A549 (cell line): ENCODE measurements at regions not wholly inside any gene's neighbourhood (a gene's known extent, or its start where the extent isn't known, plus 50 kb on each side); places are given as distances from the start of the nearest gene placed in this dataset.
"Not testable (repeated sequence)": the region's sequence is repeated elsewhere in the genome, so short reads cannot be mapped to it uniquely, and the experiment has no call there.

Experiments
- ATAC-seq, 2 experiments: fragments of 200-7000 bp in 1 of 2; fragments of >200 bp in 1 of 2; cut with Nextera tagmentation in 1 of 2; cut with Tn5 transposase in 1 of 2; 3 replicates each; pipeline versions ENCODE4 v1.8.0 to v1.9.1; 2018 to 2020; ENCODE audit warnings: mild to moderate bottlenecking in 1 of 2, moderate library complexity in 1 of 2
- CTCF ChIA-PET: fragments of 300-600 bp; sonication (Branson Sonifier 250); formaldehyde crosslinking; extraction: SDS; loops from one replicate; lab custom pipeline; 2021; ENCODE audit warnings: antibody characterized with exemption, inconsistent platforms; lab: Yijun Ruan, JAX
- POLR2A ChIA-PET: fragments of 350-600 bp; formaldehyde crosslinking; extraction: SDS; loops from one replicate; lab custom pipeline; 2021; ENCODE audit warnings: antibody characterized with exemption, inconsistent platforms; lab: Yijun Ruan, JAX
- DNase-seq, 2 experiments: peaks; one replicate each; pipeline versions ENCODE4 v3.0.0 to v3.0.0-alpha.2; 2011 to 2016; ENCODE audit warnings: low read depth in 1 of 2, low spot score in 1 of 2
- FAIRE-seq: peaks from 2 replicates; lab custom pipeline; 2011; peaks lifted over from hg19 to GRCh38; lab: Jason Lieb, UNC
- H3K27ac ChIP-seq, 2 experiments: fragments of >200 bp; sonication (Bioruptor Twin); formaldehyde crosslinking; 3 replicates each; pipeline ENCODE4 v1.5.1; 2016 to 2017
- H3K4me1 ChIP-seq: fragments of >200 bp; sonication (Bioruptor Twin); formaldehyde crosslinking; 3 replicates; pipeline ENCODE4 v1.6.1; 2016
- H3K4me2 ChIP-seq: fragments of >200 bp; sonication (Bioruptor Twin); formaldehyde crosslinking; 3 replicates; pipeline ENCODE4 v1.6.1; 2016
- H3K4me3 ChIP-seq: fragments of >200 bp; sonication (Bioruptor Twin); formaldehyde crosslinking; 3 replicates; pipeline ENCODE4 v1.5.1; 2016
- H3K9me3 ChIP-seq: fragments of >200 bp; sonication (Bioruptor Twin); formaldehyde crosslinking; 3 replicates; pipeline ENCODE4 v1.6.1; 2016
- CBX8 ChIP-seq: fragments of 200-600 bp; sonication (generic); IDR thresholded peaks from 2 replicates; pipeline ENCODE4 v1.6.1; 2016
- EHF ChIP-seq: fragments of 250-450 bp; sonication (Bioruptor Pico); IDR thresholded peaks from 2 replicates; pipeline ENCODE4 v1.5.0; 2020; ENCODE audit warnings: mild to moderate bottlenecking
- HDAC2 ChIP-seq: fragments of 200-600 bp; sonication (generic); IDR thresholded peaks from 2 replicates; pipeline ENCODE4 v1.6.1; 2016
- HEYL ChIP-seq: fragments of 250-450 bp; sonication (Bioruptor Pico); IDR thresholded peaks from 2 replicates; pipeline ENCODE4 v1.8.0; 2021; ENCODE audit warnings: mild to moderate bottlenecking, moderate library complexity
- HOXB13 ChIP-seq: fragments of 250-450 bp; sonication (Bioruptor Pico); IDR thresholded peaks from 2 replicates; pipeline ENCODE4 v1.5.0; 2020; ENCODE audit warnings: low read depth, mild to moderate bottlenecking, moderate library complexity
- MYC ChIP-seq: IDR thresholded peaks from 2 replicates; pipeline ENCODE4 v1.6.1; 2012; ENCODE audit warnings: mild to moderate bottlenecking, inconsistent platforms, low read length, improper control_type of control experiment, borderline replicate concordance
- NFE2L2 ChIP-seq: fragments of 150-350 bp; conservative IDR thresholded peaks from 2 replicates; pipeline ENCODE4 v1.6.1; 2014; ENCODE audit warnings: low read length
- NR3C1 ChIP-seq: fragments of >200 bp; sonication (Bioruptor Twin); formaldehyde crosslinking; IDR thresholded peaks from 3 replicates; pipeline ENCODE4 v1.6.1; 2017
- PHF8 ChIP-seq: fragments of 200-600 bp; sonication (generic); IDR thresholded peaks from 2 replicates; pipeline ENCODE4 v1.6.1; 2016; ENCODE audit warnings: low read depth, mild to moderate bottlenecking, antibody characterized with exemption, moderate library complexity, borderline replicate concordance
- RAD21 ChIP-seq, 2 experiments: fragments of >200 bp in 1 of 2; sonication (Bioruptor Twin) in 1 of 2; formaldehyde crosslinking in 1 of 2; IDR thresholded peaks in 1 of 2; conservative IDR thresholded peaks in 1 of 2; 2 replicates in 1 of 2; 3 replicates in 1 of 2; pipeline ENCODE4 v1.6.1; 2012 to 2018; ENCODE audit warnings: inconsistent platforms in 1 of 2
- RARB ChIP-seq: fragments of 250-450 bp; sonication (Bioruptor Pico); IDR thresholded peaks from 2 replicates; pipeline ENCODE4 v1.8.0; 2021; ENCODE audit warnings: mild to moderate bottlenecking, moderate library complexity
- RCOR1 ChIP-seq: fragments of 150-350 bp; IDR thresholded peaks from 2 replicates; pipeline ENCODE4 v1.6.1; 2014; ENCODE audit warnings: antibody characterized with exemption, low read length, low read depth
- RNF2 ChIP-seq: fragments of 200-600 bp; sonication (generic); IDR thresholded peaks from 2 replicates; pipeline ENCODE4 v1.6.1; 2016; ENCODE audit warnings: low read depth, mild to moderate bottlenecking, antibody characterized with exemption, moderate library complexity, borderline replicate concordance
- TP53 ChIP-seq: fragments of 250-450 bp; sonication (Bioruptor Pico); IDR thresholded peaks from 2 replicates; pipeline ENCODE4 v1.5.0; 2021; ENCODE audit warnings: mild to moderate bottlenecking, moderate library complexity
- ZFP36 ChIP-seq: fragments of 450-650 bp; IDR thresholded peaks from 2 replicates; pipeline ENCODE4 v1.6.1; 2014; ENCODE audit warnings: borderline replicate concordance; ENCODE audit not compliant: partially characterized antibody
- WGBS: methylation state at CpG from one replicate; pipeline ENCODE4 v1.1.6; 2017; ENCODE audit errors: missing lambda C conversion rate; 5-methylcytosine and 5-hydroxymethylcytosine counted together
- TF ChIP-seq, protein P1 (sequence below): IDR thresholded peaks from 2 replicates; pipeline ENCODE4 v1.6.1; 2012
- TF ChIP-seq, protein P2 (sequence below): fragments of 250-450 bp; sonication (Bioruptor Pico); IDR thresholded peaks from 2 replicates; pipeline ENCODE4 v1.5.0; 2020; ENCODE audit warnings: low read depth, mild to moderate bottlenecking, moderate library complexity
- TF ChIP-seq, protein P3 (sequence below): fragments of 200-600 bp; sonication (generic); IDR thresholded peaks from 2 replicates; pipeline ENCODE4 v1.6.1; 2016; ENCODE audit warnings: antibody characterized with exemption, mild to moderate bottlenecking, moderate library complexity
- TF ChIP-seq, protein P4 (sequence below): fragments of 250-450 bp; sonication (Bioruptor Pico); IDR thresholded peaks from 2 replicates; pipeline ENCODE4 v1.5.0; 2021; ENCODE audit warnings: mild to moderate bottlenecking, moderate library complexity, borderline replicate concordance
- TF ChIP-seq, protein P5 (sequence below): fragments of 450-650 bp; IDR thresholded peaks from 2 replicates; pipeline ENCODE4 v1.6.1; 2014; ENCODE audit warnings: antibody characterized with exemption

DNA sequence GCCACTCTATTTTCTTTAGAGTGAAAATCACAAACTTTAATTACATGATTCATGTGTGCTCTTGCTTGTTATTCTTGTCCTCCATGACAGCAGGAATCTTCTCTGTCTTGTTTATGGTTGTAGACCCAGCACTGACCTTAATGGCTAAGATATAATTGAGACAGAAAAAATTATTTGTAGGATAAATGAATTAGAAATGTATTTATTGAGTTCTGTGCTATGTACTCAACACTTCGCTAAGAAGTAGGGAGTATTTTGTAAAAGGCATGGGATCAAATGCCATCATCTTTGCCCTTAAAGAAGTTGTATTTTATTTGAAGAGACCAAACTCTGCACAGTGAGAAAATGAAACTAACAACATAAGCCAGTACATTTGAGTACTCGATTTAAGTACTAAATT, 71.2 kb downstream of the CBLN4 start (continued):
- TF ChIP-seq, protein P1, sequence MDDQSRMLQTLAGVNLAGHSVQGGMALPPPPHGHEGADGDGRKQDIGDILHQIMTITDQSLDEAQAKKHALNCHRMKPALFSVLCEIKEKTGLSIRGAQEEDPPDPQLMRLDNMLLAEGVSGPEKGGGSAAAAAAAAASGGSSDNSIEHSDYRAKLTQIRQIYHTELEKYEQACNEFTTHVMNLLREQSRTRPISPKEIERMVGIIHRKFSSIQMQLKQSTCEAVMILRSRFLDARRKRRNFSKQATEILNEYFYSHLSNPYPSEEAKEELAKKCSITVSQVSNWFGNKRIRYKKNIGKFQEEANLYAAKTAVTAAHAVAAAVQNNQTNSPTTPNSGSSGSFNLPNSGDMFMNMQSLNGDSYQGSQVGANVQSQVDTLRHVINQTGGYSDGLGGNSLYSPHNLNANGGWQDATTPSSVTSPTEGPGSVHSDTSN: no peak
- TF ChIP-seq ZFP36 (no peak), MYC (no peak)

DNA sequence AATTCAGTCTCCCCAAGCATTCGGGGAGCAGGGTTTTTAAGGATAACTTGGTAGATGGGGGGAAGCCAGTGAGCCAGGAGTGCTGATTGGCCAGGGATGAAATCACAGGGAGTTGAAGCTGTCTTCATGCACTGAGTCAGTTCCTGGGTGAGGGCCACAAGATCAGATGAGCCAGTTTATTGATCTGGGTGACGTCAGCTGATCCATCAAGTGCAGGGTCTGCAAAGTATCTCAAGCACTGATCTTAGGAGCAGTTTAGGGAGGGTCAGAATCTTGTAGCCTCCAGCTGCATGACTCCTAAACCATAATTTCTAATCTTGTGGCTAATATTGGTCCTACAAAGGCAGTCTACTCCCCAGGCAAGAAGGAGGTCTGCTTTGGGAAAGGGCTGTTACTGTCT, 74.4 kb downstream of the CBLN4 start:
- H3K4me3 ChIP-seq, DNase-seq, ATAC-seq, H3K27ac ChIP-seq, CTCF ChIA-PET, H3K4me1 ChIP-seq, FAIRE-seq, H3K9me3 ChIP-seq, H3K4me2 ChIP-seq, POLR2A ChIA-PET: not testable (repeated sequence)
- WGBS: 7% methylated on average over 2 of the region's 2 CpGs

DNA sequence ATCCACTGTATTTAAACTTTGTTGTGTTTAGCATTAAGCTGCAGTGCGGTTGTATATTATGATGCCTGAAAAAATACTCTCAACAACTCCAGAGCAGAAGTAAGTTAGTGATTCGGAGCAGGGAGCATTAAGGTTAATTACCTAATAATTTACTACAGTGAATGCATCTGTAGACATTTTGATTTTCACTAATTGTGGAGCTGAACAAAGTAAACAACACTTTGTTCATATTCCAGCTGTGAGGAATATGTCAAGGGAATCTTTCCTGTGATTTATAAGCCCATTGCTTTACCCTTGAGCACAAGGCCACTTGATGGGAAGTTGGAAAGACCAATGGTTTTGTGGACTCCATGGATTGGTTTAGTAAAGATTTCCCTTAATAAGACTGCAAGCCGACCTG, 77.1 kb downstream of the CBLN4 start:
- ChIA-PET CTCF (no interaction called here), POLR2A (no interaction called here)
- no peak overlapping the region for H3K27ac ChIP-seq
- no peak overlapping the region for H3K4me3 ChIP-seq
- 10% methylated on average over 3 of the region's 3 CpGs for WGBS
- FAIRE-seq: no peak
- no peaks in the 10 kb centered on the region for H3K9me3 ChIP-seq
- ATAC-seq: no peak
- TF ChIP-seq HDAC2 (no peak), NR3C1 (no peak), HEYL (CRISPR knock-in tag) (no peak), RCOR1 (no peak), NFE2L2 (no peak), TP53 (CRISPR knock-in tag) (no peak), RARB (CRISPR knock-in tag) (no peak), HOXB13 (no peak), EHF (CRISPR knock-in tag) (no peak), PHF8 (no peak), RAD21 (conservative IDR thresholded peaks at IDR 0.05 in 1 of 2, IDR thresholded peaks at IDR 0.05 in 1 of 2) (no peak), RNF2 (no peak), CBX8 (no peak)
- TF ChIP-seq, protein P2, sequence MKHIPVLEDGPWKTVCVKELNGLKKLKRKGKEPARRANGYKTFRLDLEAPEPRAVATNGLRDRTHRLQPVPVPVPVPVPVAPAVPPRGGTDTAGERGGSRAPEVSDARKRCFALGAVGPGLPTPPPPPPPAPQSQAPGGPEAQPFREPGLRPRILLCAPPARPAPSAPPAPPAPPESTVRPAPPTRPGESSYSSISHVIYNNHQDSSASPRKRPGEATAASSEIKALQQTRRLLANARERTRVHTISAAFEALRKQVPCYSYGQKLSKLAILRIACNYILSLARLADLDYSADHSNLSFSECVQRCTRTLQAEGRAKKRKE (CRISPR knock-in tag): no peak
- TF ChIP-seq, protein P3, sequence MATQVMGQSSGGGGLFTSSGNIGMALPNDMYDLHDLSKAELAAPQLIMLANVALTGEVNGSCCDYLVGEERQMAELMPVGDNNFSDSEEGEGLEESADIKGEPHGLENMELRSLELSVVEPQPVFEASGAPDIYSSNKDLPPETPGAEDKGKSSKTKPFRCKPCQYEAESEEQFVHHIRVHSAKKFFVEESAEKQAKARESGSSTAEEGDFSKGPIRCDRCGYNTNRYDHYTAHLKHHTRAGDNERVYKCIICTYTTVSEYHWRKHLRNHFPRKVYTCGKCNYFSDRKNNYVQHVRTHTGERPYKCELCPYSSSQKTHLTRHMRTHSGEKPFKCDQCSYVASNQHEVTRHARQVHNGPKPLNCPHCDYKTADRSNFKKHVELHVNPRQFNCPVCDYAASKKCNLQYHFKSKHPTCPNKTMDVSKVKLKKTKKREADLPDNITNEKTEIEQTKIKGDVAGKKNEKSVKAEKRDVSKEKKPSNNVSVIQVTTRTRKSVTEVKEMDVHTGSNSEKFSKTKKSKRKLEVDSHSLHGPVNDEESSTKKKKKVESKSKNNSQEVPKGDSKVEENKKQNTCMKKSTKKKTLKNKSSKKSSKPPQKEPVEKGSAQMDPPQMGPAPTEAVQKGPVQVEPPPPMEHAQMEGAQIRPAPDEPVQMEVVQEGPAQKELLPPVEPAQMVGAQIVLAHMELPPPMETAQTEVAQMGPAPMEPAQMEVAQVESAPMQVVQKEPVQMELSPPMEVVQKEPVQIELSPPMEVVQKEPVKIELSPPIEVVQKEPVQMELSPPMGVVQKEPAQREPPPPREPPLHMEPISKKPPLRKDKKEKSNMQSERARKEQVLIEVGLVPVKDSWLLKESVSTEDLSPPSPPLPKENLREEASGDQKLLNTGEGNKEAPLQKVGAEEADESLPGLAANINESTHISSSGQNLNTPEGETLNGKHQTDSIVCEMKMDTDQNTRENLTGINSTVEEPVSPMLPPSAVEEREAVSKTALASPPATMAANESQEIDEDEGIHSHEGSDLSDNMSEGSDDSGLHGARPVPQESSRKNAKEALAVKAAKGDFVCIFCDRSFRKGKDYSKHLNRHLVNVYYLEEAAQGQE: no peak
- TF ChIP-seq, protein P4, sequence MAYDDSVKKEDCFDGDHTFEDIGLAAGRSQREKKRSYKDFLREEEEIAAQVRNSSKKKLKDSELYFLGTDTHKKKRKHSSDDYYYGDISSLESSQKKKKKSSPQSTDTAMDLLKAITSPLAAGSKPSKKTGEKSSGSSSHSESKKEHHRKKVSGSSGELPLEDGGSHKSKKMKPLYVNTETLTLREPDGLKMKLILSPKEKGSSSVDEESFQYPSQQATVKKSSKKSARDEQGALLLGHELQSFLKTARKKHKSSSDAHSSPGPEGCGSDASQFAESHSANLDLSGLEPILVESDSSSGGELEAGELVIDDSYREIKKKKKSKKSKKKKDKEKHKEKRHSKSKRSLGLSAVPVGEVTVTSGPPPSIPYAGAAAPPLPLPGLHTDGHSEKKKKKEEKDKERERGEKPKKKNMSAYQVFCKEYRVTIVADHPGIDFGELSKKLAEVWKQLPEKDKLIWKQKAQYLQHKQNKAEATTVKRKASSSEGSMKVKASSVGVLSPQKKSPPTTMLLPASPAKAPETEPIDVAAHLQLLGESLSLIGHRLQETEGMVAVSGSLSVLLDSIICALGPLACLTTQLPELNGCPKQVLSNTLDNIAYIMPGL (CRISPR knock-in tag): no peak
- TF ChIP-seq, protein P1: no peak
- TF ChIP-seq, protein P5, sequence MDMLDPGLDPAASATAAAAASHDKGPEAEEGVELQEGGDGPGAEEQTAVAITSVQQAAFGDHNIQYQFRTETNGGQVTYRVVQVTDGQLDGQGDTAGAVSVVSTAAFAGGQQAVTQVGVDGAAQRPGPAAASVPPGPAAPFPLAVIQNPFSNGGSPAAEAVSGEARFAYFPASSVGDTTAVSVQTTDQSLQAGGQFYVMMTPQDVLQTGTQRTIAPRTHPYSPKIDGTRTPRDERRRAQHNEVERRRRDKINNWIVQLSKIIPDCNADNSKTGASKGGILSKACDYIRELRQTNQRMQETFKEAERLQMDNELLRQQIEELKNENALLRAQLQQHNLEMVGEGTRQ: no peak
- H3K4me1 ChIP-seq: no peaks in the 10 kb centered on the region
- no peak for DNase-seq
- H3K4me2 ChIP-seq: no peak overlapping the region
